RWPE1 (cell line): ENCODE measurements at regions not wholly inside any gene's neighbourhood (a gene's known extent, or its start where the extent isn't known, plus 50 kb on each side); places are given as distances from the start of the nearest gene placed in this dataset.

ENCODE experiments used
- CTCF ChIA-PET: fragments of 350-600 bp; sonication (Branson Sonifier 250); formaldehyde crosslinking; extraction: SDS; loops from one replicate; lab custom pipeline; 2021; lab: Yijun Ruan, JAX
- POLR2A ChIA-PET: fragments of 400-600 bp; formaldehyde crosslinking; extraction: SDS; loops from one replicate; lab custom pipeline; 2020; ENCODE audit warnings: antibody characterized with exemption; ENCODE audit not compliant: low non-redundant PET; lab: Yijun Ruan, JAX
- DNase-seq: peaks from one replicate; pipeline ENCODE4 v3.0.0; 2012; ENCODE audit warnings: low spot score
- H3K27ac ChIP-seq: fragments of 450-650 bp; 2 replicates; pipeline ENCODE4 v1.5.1; 2017
- CTCF ChIP-seq: fragments of 450-650 bp; conservative IDR thresholded peaks from 2 replicates; pipeline ENCODE4 v1.5.1; 2017; ENCODE audit warnings: low read depth, mild to moderate bottlenecking

DNA sequence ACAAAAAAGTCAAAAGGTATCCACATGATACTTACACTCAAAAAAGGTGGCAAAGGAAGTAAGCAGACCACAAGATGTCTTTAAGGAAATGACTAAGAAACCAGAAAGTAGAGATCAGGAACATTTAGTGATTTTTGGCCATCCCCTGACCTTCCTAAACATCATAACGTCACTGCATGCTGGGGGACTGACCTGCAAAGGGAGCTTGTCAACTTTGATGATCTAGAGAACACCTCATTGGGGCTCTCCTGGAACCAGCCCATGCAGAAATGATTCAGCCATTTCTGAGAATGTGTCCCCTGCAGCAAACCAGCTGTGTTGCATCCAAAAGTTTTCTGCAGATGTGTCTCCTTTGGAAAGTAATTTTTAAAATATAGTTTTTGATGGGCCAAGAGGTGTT lies 152.2 kb upstream of the RASSF8 start:
- no peak for TF ChIP-seq CTCF
- ChIA-PET POLR2A (no interaction called here), CTCF (no interaction called here)
- H3K27ac ChIP-seq = no peak overlapping the region
- no peak for DNase-seq

DNA sequence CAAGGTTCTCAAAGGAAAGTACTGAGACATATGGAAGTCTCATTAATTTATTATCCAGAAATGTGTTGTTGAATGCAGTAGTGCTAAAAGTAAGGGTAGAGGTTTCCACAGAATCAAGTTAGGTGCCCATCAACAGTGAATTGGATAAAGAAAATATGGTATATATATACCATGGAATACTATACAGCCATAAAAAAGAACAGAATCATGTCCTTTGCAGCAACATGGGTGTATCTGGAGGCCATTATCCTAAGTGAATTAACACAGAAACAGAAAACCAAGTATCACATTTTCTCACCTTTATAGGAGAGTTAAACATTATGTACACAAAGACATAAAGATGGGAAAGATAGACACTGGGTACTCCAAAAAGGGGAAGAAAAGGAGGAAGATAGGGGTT lies 149.9 kb upstream of the RASSF8 start:
- CTCF ChIA-PET = no interaction called here
- no peak for DNase-seq

DNA sequence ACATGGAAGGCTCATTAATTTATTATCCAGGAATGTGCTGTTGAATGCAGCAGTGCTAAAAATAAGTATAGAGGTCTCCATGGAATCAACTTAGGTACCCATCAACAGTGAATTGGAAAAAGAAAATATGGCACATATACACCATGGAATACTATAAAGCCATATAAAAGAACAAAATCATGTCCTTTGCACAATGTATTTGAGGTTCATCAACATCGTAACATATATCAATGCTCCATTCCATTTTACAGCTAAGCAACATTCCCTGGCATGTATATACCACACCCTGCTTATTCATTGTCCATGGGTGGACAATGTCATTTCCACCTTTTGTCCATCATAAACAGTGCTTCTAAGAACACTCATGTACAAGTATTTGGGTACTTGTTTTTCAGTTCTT lies 147.8 kb upstream of the RASSF8 start:
- ChIA-PET CTCF (no interaction called here), POLR2A (no interaction called here)
- no peak overlapping the region for H3K27ac ChIP-seq
- no peak for TF ChIP-seq CTCF
- DNase-seq = no peak

More for the DNA sequence above, 149.9 kb upstream of the RASSF8 start:
- H3K27ac ChIP-seq = no peak overlapping the region
- no peak for TF ChIP-seq CTCF
- POLR2A ChIA-PET = no interaction called here

- ChIA-PET CTCF (no interaction called here), POLR2A (no interaction called here)
- no peak for DNase-seq
- TF ChIP-seq CTCF = no peak
- no peak overlapping the region for H3K27ac ChIP-seq
Measured at GRCh38 chr12:25811656-25812126, 146.8 kb upstream of the RASSF8 start.

- H3K27ac ChIP-seq = no peak overlapping the region
- POLR2A ChIA-PET = no interaction called here
- DNase-seq = no peak
- TF ChIP-seq CTCF = no peak
- CTCF ChIA-PET = no interaction called here
Measured at GRCh38 chr12:25812295-25812694, 146.2 kb upstream of the RASSF8 start.

DNA sequence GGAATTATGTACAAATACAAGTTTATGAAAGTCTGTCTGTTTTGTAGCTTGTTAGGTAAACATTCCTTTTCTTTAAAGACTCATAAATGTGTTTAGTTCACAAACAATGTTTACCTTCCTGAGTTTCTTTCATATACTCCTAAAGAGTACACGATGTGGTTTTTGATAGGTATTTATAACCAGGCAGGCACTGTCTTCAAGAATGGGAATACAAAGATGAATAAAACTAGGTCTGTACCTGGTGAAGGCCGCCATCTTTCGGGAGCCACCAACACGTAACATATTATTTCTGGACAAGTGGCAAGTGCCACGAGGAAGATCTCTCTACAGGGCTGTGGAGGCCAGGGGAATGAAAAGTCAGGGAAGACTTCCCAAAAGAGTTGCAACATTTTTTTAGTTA lies 144.6 kb upstream of the RASSF8 start:
- no peak overlapping the region for H3K27ac ChIP-seq
- no peak for TF ChIP-seq CTCF
- CTCF ChIA-PET = interaction anchor here (0.7 kb wide), 1 partner anchor 43 kb away, joined by 4 read pairs; no protein-coding TSS in a partner anchor
- no peak for DNase-seq
- POLR2A ChIA-PET = no interaction called here

GRCh38 chr12:25816637-25817036 lies 141.8 kb upstream of the RASSF8 start:
- no peak for DNase-seq
- ChIA-PET CTCF (no interaction called here), POLR2A (no interaction called here)
- no peak overlapping the region for H3K27ac ChIP-seq
- TF ChIP-seq CTCF = no peak
